Activated T-cell treated with anti-CD3 and anti-CD28 coated beads for 24 hours (primary cell): ENCODE measurements at regions not wholly inside any gene's neighbourhood (a gene's known extent, or its start where the extent isn't known, plus 50 kb on each side); places are given as distances from the start of the nearest gene placed in this dataset.
"Not testable (repeated sequence)": the region's sequence is repeated elsewhere in the genome, so short reads cannot be mapped to it uniquely, and the experiment has no call there.

Experiments used
- DNase-seq: peaks from one replicate; pipeline ENCODE4 v3.0.0-alpha.2; 2020; ENCODE audit warnings: low read depth

GRCh38 chr20:52309181-52309580 is 117.6 kb upstream of the ZFP64 start:
- no peak for DNase-seq

- no peak for DNase-seq
Observed at GRCh38 chr20:52306477-52306876, 114.9 kb upstream of the ZFP64 start.

- DNase-seq = no peak
Observed at GRCh38 chr20:52305858-52306257, 114.3 kb upstream of the ZFP64 start.

GRCh38 chr20:52305024-52305645 is 113.6 kb upstream of the ZFP64 start:
- no peak for DNase-seq

GRCh38 chr20:52303281-52303950 is 111.8 kb upstream of the ZFP64 start:
- DNase-seq = peak; percentile 11

GRCh38 chr20:52302736-52303135 is 111.2 kb upstream of the ZFP64 start:
- no peak for DNase-seq

GRCh38 chr20:52302051-52302450 is 110.5 kb upstream of the ZFP64 start:
- not testable (repeated sequence) for DNase-seq

- no peak for DNase-seq
Observed at GRCh38 chr20:52295556-52295955, 104.0 kb upstream of the ZFP64 start.

GRCh38 chr20:52294106-52294628 is 102.6 kb upstream of the ZFP64 start:
- no peak for DNase-seq

GRCh38 chr20:52291109-52291508 is 99.5 kb upstream of the ZFP64 start:
- no peak for DNase-seq

- DNase-seq = no peak
Observed at GRCh38 chr20:52290569-52290968, 99.0 kb upstream of the ZFP64 start.

- DNase-seq = no peak
Observed at GRCh38 chr20:52289956-52290565, 98.5 kb upstream of the ZFP64 start.

- no peak for DNase-seq
Observed at GRCh38 chr20:52280407-52280806, 88.8 kb upstream of the ZFP64 start.

GRCh38 chr20:52279706-52280105 is 88.1 kb upstream of the ZFP64 start:
- no peak for DNase-seq

GRCh38 chr20:52275181-52275691 is 83.7 kb upstream of the ZFP64 start:
- DNase-seq = no peak

GRCh38 chr20:52270696-52271095 is 79.1 kb upstream of the ZFP64 start:
- DNase-seq = no peak

GRCh38 chr20:52270001-52270606 is 78.5 kb upstream of the ZFP64 start:
- no peak for DNase-seq

- no peak for DNase-seq
Observed at GRCh38 chr20:52269321-52269720, 77.7 kb upstream of the ZFP64 start.

GRCh38 chr20:52268184-52268749 is 76.7 kb upstream of the ZFP64 start:
- DNase-seq = no peak

- DNase-seq = no peak
Observed at GRCh38 chr20:52267418-52267817, 75.8 kb upstream of the ZFP64 start.

- no peak for DNase-seq
Observed at GRCh38 chr20:52263757-52264156, 72.2 kb upstream of the ZFP64 start.

GRCh38 chr20:52261792-52262191 is 70.2 kb upstream of the ZFP64 start:
- DNase-seq = no peak
